IPS-NIHi11 (cell line): ENCODE measurements at regions not wholly inside any gene's neighbourhood (a gene's known extent, or its start where the extent isn't known, plus 50 kb on each side); places are given as distances from the start of the nearest gene placed in this dataset.

Experiments used
- DNase-seq: peaks from one replicate; pipeline ENCODE4 v3.0.0; 2012; ENCODE audit warnings: mixed read lengths, low spot score

DNA sequence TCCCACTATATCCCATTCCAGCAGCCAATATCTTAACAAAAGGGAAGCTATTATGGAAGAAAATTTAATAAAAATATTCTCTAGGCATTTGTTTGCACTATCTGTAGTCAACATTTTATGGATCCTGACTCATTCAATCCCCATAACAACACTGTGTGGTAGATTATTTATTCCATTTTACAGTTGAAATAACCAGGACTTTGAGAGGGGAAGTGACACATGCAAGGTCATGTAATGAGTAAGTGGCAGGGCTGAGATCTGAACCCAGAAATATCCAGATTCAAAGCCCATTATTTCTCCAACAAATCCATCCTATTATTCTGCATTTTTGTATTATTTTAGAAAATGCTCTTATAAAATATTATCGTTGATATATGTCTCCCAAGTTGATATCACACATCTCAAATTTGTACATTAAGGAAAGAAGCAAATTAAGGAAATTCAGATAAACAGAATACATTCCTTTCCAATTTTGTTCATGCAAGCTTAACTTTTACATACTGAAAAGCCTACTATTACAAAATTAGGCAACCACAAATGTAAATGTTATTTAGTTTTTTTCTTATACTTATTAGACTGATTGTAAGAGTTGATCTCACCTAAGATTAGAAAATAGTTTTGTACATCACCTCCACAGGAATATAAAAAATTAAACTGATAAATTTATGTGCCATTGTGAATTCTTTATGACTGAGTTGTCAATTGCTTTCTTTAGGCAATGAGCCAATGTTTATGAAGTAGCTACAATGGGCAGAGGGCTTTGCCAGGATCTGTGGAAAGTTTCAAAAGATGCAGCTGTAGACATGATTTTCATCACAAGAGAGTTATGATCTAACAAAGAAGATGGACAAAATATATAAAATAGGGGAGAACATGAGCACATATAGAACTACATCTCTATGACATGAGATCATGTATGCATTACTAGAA lies 55.1 kb upstream of the E2F7 start:
- DNase-seq, result no peak

DNA sequence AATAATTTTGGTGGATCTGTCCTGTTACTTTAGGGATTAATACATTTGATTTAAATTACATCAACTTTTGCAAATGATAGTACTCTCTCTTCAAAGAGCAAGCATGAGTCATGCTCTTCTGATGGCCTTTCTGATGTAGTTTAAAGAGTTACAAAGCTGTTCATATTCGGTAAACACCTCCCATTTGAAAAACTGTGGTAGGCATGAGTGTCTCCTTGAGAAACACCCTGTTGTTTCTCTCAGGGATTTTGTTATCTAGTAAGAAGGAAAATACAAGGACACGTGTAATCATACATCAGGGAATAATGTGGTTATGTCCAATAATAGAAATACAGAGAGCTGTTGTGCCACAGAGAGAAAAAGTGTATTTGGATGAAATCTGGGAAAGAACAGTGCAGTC lies 53.3 kb upstream of the E2F7 start:
- no peak for DNase-seq

DNA sequence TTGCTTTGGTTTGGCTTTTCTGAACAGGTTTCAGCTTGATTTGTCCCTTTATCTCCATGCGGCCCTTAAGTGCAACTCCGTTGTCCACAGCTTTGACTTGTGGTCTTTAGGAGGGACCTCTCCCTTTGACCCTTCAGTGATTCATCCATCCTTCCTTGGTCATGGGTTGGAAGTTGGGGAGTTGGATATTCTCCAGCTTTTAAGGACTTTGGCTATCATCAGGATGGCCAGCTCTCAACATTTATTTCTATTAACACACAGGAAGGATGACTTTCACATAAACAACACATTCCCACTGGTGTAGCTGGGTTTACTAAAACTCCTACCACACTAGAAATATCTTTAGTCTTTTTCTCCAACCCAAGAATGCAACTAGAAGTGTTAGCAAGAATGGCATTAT lies 50.9 kb upstream of the E2F7 start:
- DNase-seq, result no peak

GRCh38 chr12:77115471-77115870 lies 50.1 kb upstream of the E2F7 start:
- no peak for DNase-seq
